HG02973 (cell line): ENCODE measurements at regions not wholly inside any gene's neighbourhood (a gene's known extent, or its start where the extent isn't known, plus 50 kb on each side); places are given as distances from the start of the nearest gene placed in this dataset.

ENCODE experiments used
- ATAC-seq: cut with Tn5 transposase; IDR thresholded peaks from one replicate; pipeline ENCODE4 v1.9.1; 2021; ENCODE audit warnings: moderate library complexity; ENCODE audit not compliant: unreplicated experiment

- no peak for ATAC-seq
Measured at GRCh38 chr6:114404339-114404955, 61.6 kb upstream of the HS3ST5 start.

GRCh38 chr6:114403858-114404257 is 61.0 kb upstream of the HS3ST5 start:
- no peak for ATAC-seq

- ATAC-seq, result no peak
Measured at GRCh38 chr6:114398481-114398880, 55.7 kb upstream of the HS3ST5 start.
